Colonic mucosa (tissue), 4 donors: ENCODE measurements at regions not wholly inside any gene's neighbourhood (a gene's known extent, or its start where the extent isn't known, plus 50 kb on each side); places are given as distances from the start of the nearest gene placed in this dataset.
A peak's percentile ranks its signal among the peaks of the same experiment; 100 is the strongest.
"Not testable (repeated sequence)": the region's sequence is repeated elsewhere in the genome, so short reads cannot be mapped to it uniquely, and the experiment has no call there.

Source experiments
- DNase-seq: peaks from one replicate; pipeline ENCODE4 v3.0.0-alpha.2; 2020
- H3K27ac ChIP-seq: fragments of 200-600 bp; one replicate; pipeline ENCODE4 v1.8.0; 2021
- H3K27me3 ChIP-seq: fragments of 200-600 bp; one replicate; pipeline ENCODE4 v1.8.0; 2021
- H3K36me3 ChIP-seq: fragments of 200-600 bp; one replicate; pipeline ENCODE4 v1.8.0; 2021
- H3K4me1 ChIP-seq: fragments of 200-600 bp; one replicate; pipeline ENCODE4 v1.8.0; 2021; ENCODE audit warnings: mild to moderate bottlenecking
- H3K4me3 ChIP-seq: fragments of 200-600 bp; one replicate; pipeline ENCODE4 v1.8.0; 2021
- H3K9ac ChIP-seq, 2 donors: one replicate each; pipeline ENCODE4 v1.7.0; 2013; ENCODE audit warnings: control low read depth in 2 of 2, low read depth in 2 of 2, low read length in 2 of 2
- H3K9me3 ChIP-seq: fragments of 200-600 bp; one replicate; pipeline ENCODE4 v1.8.0; 2021
- intact Hi-C: fragments of 100-400 bp; cut with DNase I; formaldehyde crosslinking; loops from one replicate; pipeline ENCODE4 v1.14.1; 2022
- TF ChIP-seq, protein P1 (sequence below): fragments of 200-600 bp; IDR thresholded peaks from one replicate; pipeline ENCODE4 v1.8.0; 2022; ENCODE audit warnings: antibody characterized with exemption, mild to moderate bottlenecking
- donor health status: healthy.
- donor health status: DM: no; HTN: no; CAD: no.
- donor health status: DM: no; HTN: no; CAD: no.

DNA sequence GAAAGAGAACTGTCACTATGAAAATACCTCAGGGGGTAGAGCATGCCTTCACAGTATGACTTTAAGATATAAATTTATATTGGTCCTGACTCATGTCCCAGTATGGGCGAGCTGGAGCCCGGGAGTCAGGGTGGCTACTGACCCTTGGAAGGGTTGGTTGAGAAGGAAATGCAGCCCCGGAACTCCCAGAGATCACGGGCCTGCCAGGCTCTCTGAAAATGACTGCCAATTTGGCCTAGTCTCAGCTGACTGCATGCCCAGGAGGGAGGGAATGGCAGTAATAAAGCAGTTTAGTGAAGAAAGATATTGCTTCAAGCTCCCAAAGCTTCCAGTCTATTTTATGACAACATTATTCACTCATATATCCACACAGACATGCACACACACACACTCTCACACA, 299.0 kb downstream of the NR2F2 start:
- Histone ChIP-seq H3K9ac (no peak overlapping the region), H3K27ac (no peak overlapping the region), H3K4me1 (no peaks in the 10 kb centered on the region), H3K9me3 (no peaks in the 10 kb centered on the region), H3K4me3 (no peak overlapping the region), H3K27me3 (no peaks in the 10 kb centered on the region), H3K36me3 (no peaks in the 10 kb centered on the region)
- peak; percentile 17 for DNase-seq
- TF ChIP-seq, protein P1, sequence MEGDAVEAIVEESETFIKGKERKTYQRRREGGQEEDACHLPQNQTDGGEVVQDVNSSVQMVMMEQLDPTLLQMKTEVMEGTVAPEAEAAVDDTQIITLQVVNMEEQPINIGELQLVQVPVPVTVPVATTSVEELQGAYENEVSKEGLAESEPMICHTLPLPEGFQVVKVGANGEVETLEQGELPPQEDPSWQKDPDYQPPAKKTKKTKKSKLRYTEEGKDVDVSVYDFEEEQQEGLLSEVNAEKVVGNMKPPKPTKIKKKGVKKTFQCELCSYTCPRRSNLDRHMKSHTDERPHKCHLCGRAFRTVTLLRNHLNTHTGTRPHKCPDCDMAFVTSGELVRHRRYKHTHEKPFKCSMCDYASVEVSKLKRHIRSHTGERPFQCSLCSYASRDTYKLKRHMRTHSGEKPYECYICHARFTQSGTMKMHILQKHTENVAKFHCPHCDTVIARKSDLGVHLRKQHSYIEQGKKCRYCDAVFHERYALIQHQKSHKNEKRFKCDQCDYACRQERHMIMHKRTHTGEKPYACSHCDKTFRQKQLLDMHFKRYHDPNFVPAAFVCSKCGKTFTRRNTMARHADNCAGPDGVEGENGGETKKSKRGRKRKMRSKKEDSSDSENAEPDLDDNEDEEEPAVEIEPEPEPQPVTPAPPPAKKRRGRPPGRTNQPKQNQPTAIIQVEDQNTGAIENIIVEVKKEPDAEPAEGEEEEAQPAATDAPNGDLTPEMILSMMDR, result no peak
- intact Hi-C loops, result no loop called here

DNA sequence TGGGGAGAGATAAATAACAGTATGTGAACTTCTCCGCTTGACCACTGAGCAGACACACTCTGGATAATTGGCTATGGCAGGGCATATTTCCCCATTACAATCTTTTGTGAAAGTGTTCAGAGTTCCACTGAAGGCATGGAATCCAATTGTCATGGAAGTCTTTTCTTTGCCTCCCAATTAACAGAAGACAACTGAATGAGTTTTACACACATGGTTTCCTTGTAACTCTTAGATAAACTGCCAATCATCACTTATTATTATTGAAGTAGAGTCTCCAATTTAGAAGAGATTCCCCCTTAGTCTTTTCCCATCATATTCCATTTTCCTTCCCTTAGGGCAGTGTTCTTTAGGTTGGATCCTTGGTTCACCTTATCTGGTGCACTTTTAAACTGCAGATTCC, 308.3 kb downstream of the NR2F2 start:
- intact Hi-C loops, result no loop called here
- Histone ChIP-seq H3K27ac (no peak overlapping the region), H3K4me3 (no peak overlapping the region), H3K4me1 (no peaks in the 10 kb centered on the region), H3K36me3 (no peaks in the 10 kb centered on the region), H3K9ac (no peak overlapping the region), H3K27me3 (no peaks in the 10 kb centered on the region), H3K9me3 (no peaks in the 10 kb centered on the region)
- TF ChIP-seq, protein P1, result no peak
- DNase-seq, result no peak

DNA sequence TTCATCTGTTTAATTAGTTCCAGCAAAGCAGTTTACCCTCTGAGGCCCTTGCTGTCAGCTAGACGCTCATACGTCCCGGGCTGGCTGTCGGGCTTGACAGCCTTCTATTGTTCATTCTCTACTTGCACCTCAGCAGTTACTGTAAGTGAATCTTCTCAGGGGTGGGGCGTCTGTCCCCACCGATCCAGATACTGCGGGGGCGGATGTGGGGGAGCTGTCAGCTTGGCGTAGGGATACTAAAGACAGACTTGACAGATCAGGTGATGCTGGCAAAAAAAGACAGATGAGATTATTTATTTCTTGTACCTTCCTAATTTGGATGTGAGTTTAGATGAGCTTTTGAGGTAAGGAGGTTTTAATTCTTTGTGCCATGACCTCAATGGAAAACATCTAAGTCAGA, 315.3 kb downstream of the NR2F2 start:
- H3K4me3 ChIP-seq, result no peak overlapping the region
- no peaks in the 10 kb centered on the region for H3K27me3 ChIP-seq
- intact Hi-C loops, result no loop called here
- H3K4me1 ChIP-seq, result no peaks in the 10 kb centered on the region
- no peaks in the 10 kb centered on the region for H3K36me3 ChIP-seq
- TF ChIP-seq, protein P1, result no peak
- H3K27ac ChIP-seq, result no peak overlapping the region
- H3K9ac ChIP-seq, result no peak overlapping the region
- no peak for DNase-seq
- no peaks in the 10 kb centered on the region for H3K9me3 ChIP-seq

DNA sequence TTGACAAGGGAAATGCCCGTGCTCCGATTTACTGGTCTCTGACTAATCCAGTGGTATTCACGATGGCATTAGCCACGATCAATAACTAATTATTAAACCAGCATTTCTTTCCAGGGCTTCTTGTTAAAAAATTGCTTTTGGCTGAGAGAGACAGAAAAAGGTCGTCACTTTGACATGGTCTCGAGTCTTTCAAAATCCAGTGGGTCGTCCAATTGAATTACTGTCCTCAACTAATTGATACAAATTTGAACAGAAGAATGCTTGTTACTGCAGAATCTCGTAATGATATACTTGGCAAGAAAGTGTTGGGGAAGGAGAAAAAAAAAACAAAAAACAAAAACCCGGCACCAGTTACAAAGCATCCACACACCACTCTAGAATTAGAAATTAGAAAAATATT, 318.4 kb downstream of the NR2F2 start:
- Histone ChIP-seq H3K9me3 (no peaks in the 10 kb centered on the region), H3K27ac (no peak overlapping the region), H3K4me3 (no peak overlapping the region), H3K36me3 (no peaks in the 10 kb centered on the region), H3K4me1 (no peaks in the 10 kb centered on the region), H3K9ac (no peak overlapping the region), H3K27me3 (no peaks in the 10 kb centered on the region)
- intact Hi-C loops, result no loop called here
- no peak for DNase-seq
- TF ChIP-seq, protein P1, result no peak

DNA sequence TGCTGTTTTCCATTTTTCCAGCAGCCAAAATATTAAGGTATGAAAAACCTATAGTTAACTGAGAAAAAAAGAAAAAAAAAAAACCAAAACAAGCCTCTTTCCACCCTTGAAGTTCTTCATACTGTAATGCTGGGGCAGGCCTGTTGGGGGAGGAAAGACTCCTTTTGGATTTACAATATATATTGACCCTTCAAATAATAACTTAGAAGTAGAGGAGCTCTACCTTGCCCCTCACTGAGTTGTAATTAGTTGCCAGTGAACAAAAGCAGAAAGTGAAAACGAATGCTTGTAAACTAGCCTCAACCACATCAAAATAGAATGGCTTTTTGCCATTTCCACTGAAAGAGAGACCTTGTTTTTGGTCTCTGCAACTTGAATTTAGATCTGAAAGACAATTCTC, 326.6 kb downstream of the NR2F2 start:
- no peak overlapping the region for H3K27ac ChIP-seq
- no peak overlapping the region for H3K4me3 ChIP-seq
- no peak for DNase-seq
- no peaks in the 10 kb centered on the region for H3K27me3 ChIP-seq
- no peaks in the 10 kb centered on the region for H3K9me3 ChIP-seq
- intact Hi-C loops, result no loop called here
- H3K4me1 ChIP-seq, result no peaks in the 10 kb centered on the region
- H3K9ac ChIP-seq, result no peak overlapping the region
- TF ChIP-seq, protein P1, result no peak
- H3K36me3 ChIP-seq, result no peaks in the 10 kb centered on the region

DNA sequence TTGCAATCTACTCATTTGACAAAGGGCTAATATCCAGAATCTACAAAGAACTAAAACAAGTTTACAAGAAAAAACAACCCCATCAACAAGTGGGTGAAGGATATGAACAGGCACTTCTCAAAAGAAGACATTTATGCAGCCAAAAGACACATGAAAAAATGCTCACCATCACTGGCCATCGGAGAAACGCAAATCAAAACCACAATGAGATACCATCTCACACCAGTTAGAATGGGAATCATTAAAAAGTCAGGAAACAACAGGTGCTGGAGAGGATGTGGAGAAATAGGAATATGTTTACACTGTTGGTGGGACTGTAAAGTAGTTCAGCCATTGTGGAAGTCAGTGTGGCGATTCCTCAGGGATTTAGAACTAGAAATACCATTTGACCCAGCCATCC, 336.5 kb downstream of the NR2F2 start:
- H3K4me3 ChIP-seq, DNase-seq, intact Hi-C loops, H3K9ac ChIP-seq, H3K9me3 ChIP-seq, H3K27ac ChIP-seq, H3K4me1 ChIP-seq, H3K27me3 ChIP-seq, H3K36me3 ChIP-seq: not testable (repeated sequence)
